ENCODE measurements at regions not wholly inside any gene's neighbourhood (a gene's known extent, or its start where the extent isn't known, plus 50 kb on each side); places are given as distances from the start of the nearest gene placed in this dataset.

DNA sequence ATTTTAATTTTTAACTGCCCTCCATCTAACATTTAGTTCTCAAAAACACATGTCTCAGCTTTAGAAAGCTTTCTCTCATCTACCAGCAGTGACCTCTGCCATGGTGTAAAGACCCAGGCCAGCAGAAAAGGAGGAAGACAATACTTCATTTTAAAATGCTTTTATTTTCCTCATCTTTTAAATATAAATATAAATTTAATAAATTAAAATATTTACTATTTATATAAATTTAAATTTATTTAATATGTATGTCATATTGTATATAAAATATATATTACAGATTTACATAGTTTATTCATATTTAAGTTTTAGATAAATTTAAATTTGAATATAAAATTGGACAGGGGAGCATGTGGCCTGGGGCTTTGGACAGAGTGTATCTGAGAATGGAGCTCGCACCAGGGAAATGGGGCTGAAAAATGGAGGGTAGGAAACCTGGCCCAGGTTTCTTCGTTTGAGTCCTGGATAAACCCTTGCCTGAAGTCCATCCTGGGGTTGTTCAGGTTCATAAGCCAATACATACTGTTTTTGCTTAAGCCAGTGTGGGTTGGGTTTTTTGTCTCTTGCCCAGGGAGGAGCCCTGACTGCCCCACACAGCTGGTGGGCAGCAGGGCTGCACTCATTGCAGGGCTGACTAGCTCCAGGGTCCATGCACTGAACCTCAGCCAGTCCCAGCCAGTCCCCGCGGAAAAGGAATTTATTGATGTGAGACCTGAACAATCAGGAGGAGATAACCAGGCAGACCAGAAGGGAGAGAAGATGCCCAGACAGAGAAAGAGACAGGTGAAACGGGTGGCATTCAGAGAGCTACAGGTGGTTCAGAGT is 77.3 kb upstream of the LAPTM4A start:
- H3K4me3 Mint-ChIP-seq = no peak overlapping the region
- H3K27me3 Mint-ChIP-seq (ENCODE audit: insufficient read depth) = peaks cover 2% of the 10 kb centered on the region
- H3K4me1 Mint-ChIP-seq (ENCODE audit: low read depth) = no peaks in the 10 kb centered on the region
- H3K9me3 Mint-ChIP-seq = no peaks in the 10 kb centered on the region
- DNase-seq (ENCODE audit: low spot score) = no peak
- H3K36me3 Mint-ChIP-seq (ENCODE audit: low read depth) = no peaks in the 10 kb centered on the region
- H3K27ac Mint-ChIP-seq = no peak overlapping the region
- intact Hi-C loops (cut with micrococcal nuclease) = no loop called here

DNA sequence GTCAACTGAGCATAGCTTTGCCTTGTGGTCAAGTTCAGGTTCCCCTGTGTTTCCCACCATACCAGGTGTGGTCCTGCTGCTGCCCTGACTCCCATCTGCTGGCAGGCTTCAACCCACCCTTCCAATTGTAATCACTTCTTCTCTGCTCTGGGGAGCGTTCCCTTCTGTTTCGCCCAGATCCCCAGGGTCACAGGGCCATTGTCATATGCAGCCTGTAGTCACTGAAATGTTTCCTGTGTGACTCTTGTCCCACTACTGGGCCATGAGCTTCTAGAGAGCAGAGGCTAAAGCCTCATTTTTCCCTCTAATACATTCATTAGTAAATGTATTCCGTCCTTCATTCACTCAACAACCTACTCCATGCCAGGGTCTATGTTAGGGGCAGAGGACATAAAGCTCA is 75.0 kb upstream of the LAPTM4A start:
- Mint-ChIP-seq H3K4me1 (ENCODE audit: low read depth) (no peaks in the 10 kb centered on the region), H3K9me3 (no peaks in the 10 kb centered on the region), H3K27me3 (ENCODE audit: insufficient read depth) (peaks cover 2% of the 10 kb centered on the region), H3K4me3 (no peak overlapping the region), H3K27ac (no peak overlapping the region), H3K36me3 (ENCODE audit: low read depth) (no peaks in the 10 kb centered on the region)
- intact Hi-C loops (cut with micrococcal nuclease) = no loop called here
- DNase-seq (ENCODE audit: low spot score) = no peak

DNA sequence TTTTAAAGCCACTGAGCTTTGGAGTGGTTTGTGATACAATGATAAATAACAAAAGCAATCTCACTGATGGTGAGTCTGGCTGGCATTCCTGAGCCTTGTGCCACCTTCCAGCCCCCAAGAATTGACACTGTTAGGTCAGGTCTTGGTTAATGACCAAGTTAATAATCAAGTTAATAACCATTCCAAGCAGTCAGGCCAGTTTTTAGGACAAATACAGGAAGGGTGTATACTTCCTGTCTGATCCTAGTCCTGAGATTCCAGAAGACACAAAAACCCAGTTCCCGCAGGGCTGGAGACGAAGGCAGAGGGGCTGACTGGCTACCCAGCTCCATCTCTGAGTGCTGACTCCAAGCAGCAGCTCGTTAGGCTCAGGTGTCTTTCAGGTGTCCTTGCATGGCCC is 74.6 kb upstream of the LAPTM4A start:
- intact Hi-C loops (cut with micrococcal nuclease) = no loop called here
- H3K9me3 Mint-ChIP-seq = no peaks in the 10 kb centered on the region
- no peaks in the 10 kb centered on the region for H3K4me1 Mint-ChIP-seq (ENCODE audit: low read depth)
- no peak for DNase-seq (ENCODE audit: low spot score)
- no peak overlapping the region for H3K4me3 Mint-ChIP-seq
- peaks cover 2% of the 10 kb centered on the region for H3K27me3 Mint-ChIP-seq (ENCODE audit: insufficient read depth)
- no peaks in the 10 kb centered on the region for H3K36me3 Mint-ChIP-seq (ENCODE audit: low read depth)
- no peak overlapping the region for H3K27ac Mint-ChIP-seq

DNA sequence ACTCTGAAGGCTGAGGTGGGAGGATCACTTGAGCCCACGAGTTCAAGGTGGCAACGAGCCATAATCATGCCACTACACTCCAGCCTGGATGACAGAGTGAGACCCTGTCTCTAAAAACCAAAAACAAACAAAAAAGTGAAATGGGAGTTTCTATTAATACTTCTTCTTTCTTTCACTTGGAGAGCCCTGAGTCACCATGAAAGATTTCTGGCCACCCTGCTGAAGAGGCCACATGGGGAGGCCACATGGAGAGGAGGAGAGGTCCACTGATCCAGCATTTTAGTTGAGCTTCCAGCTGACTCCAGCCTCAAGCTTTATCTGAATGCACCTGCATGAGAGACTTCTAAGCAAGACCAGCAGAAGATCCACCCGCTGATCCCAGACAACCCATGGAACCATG is 74.2 kb upstream of the LAPTM4A start:
- no peak overlapping the region for H3K27ac Mint-ChIP-seq
- intact Hi-C loops (cut with micrococcal nuclease) = no loop called here

DNA sequence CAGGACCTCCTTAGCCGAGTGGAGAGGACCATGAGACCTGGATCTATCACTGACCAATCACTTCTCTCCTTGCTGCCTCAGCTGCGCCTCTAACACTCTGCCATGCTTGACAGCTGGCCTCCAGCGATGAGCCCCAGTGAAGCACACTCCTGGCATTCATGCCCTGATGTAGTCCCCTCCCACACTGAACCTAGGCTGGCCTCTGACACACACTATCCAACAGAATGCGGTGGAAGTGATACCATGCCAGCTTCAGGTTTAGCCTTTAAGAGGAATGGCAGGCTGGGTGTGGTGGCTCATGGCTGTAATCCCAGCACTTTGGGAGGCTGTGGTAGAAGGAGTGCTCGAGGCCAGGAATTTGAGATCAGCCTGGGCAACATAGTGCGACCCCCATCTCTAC is 73.7 kb upstream of the LAPTM4A start:
- peaks cover 2% of the 10 kb centered on the region for H3K27me3 Mint-ChIP-seq (ENCODE audit: insufficient read depth)
- H3K4me1 Mint-ChIP-seq (ENCODE audit: low read depth) = no peaks in the 10 kb centered on the region
- no peak overlapping the region for H3K4me3 Mint-ChIP-seq
- no peak for DNase-seq (ENCODE audit: low spot score)
- no peaks in the 10 kb centered on the region for H3K9me3 Mint-ChIP-seq
- intact Hi-C loops (cut with micrococcal nuclease) = no loop called here
- no peaks in the 10 kb centered on the region for H3K36me3 Mint-ChIP-seq (ENCODE audit: low read depth)
- H3K27ac Mint-ChIP-seq = no peak overlapping the region

More for the DNA sequence above, 74.2 kb upstream of the LAPTM4A start:
- DNase-seq (ENCODE audit: low spot score) = no peak
- peaks cover 2% of the 10 kb centered on the region for H3K27me3 Mint-ChIP-seq (ENCODE audit: insufficient read depth)
- no peak overlapping the region for H3K4me3 Mint-ChIP-seq
- no peaks in the 10 kb centered on the region for H3K9me3 Mint-ChIP-seq
- H3K4me1 Mint-ChIP-seq (ENCODE audit: low read depth) = no peaks in the 10 kb centered on the region
- H3K36me3 Mint-ChIP-seq (ENCODE audit: low read depth) = no peaks in the 10 kb centered on the region

DNA sequence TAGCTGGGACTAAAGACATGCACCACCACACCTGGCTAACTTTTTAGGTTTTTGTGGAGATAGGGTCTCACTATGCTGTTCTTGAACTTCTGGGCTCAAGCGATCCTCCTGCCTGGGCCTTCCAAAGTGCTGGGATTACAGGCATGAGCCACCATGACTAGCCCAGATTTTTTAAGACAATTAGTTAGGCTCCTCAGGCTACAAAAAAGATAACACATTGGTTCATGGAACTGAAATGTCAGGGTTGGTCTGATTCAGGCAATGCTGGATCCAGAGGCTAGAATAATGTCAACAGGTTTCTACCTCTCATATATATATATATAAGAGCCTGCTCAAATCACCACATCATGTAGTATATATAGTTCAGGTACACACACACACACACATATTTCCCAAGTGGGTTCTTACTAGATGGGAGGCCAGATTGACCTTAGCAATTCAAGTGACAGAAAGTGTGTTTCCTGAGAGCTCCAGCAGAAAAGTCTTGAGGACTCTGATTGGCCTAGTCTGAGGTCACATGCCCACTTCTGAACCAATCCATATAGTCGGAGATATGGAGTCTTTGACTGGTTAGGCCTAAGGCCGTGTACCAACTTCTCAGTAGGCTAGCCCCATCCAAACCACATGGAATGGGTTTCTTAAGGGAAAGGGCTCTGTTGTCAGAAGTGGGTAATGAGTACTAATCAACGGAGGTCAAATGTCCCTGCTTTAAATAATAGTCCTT is 72.6 kb upstream of the LAPTM4A start:
- intact Hi-C loops (cut with micrococcal nuclease) = no loop called here
- Mint-ChIP-seq H3K4me3 (no peak overlapping the region), H3K9me3 (no peaks in the 10 kb centered on the region), H3K27ac (no peak overlapping the region), H3K27me3 (ENCODE audit: insufficient read depth) (peaks cover 2% of the 10 kb centered on the region), H3K36me3 (ENCODE audit: low read depth) (no peaks in the 10 kb centered on the region), H3K4me1 (ENCODE audit: low read depth) (no peaks in the 10 kb centered on the region)
- no peak for DNase-seq (ENCODE audit: low spot score)

DNA sequence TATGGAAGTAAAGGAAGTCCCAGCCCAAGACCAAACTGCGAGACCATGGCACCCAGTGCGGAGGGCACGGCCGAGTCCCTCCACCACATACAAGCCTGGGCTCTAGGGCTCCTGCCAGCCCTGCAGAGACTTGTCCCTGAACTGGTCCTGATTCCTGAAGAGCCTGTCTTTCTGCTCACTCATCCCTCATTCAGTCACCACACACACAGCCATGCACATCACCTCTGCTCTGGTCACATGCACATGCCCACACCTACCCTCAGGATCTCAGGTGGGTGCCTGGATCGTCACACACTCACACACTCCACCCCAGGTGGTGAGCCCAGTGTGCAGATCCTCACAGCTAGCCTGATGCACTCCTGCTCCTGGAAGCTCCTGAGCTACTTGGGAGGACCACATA is 71.4 kb upstream of the LAPTM4A start:
- intact Hi-C loops (cut with micrococcal nuclease) = no loop called here
- Mint-ChIP-seq H3K9me3 (no peaks in the 10 kb centered on the region), H3K27me3 (ENCODE audit: insufficient read depth) (peaks cover 2% of the 10 kb centered on the region)

DNA sequence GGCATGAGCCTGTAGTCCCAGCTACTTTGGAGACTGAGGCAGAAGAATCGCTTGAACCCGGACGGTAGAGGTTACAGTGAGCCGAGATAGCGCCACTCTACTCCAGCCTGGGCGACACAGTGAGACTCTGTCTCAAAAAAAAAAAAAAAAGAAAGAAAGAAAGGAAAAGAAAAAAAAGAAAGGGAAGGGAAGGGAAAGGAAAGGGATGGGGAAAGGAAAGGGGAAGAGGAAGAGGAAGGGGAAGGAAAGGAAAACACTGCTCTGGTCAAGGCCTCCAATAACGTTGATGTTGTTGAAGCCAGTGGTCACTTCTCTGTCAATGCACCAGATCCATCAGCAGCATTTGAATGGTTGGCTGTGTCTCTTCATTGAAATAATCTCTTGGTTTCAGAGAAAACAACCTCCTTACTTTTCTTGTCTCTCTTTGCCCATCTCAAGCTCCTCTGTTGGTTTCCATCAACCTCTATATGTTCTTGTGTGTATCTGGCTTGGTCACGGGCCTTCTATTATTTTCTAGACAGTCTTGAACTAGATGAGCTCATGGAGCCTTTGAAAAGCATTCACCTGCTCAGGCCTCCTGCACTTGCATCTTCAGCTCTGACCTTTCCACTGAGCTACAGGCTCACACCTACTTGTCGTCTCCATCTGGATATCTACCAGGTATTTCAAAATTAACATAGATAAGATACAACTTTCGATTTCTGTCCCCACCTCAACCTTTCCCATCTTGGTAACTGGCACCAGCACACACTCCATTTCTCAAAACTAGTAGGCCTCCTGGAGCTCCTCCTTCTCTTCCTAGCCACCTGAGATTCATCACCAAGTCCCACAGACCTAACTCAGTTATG is 69.4 kb upstream of the LAPTM4A start:
- Mint-ChIP-seq H3K4me1 (ENCODE audit: low read depth) (no peaks in the 10 kb centered on the region), H3K27ac (no peak overlapping the region), H3K36me3 (ENCODE audit: low read depth) (no peaks in the 10 kb centered on the region), H3K9me3 (no peaks in the 10 kb centered on the region), H3K27me3 (ENCODE audit: insufficient read depth) (no peaks in the 10 kb centered on the region), H3K4me3 (no peak overlapping the region)
- intact Hi-C loops (cut with micrococcal nuclease) = no loop called here
- DNase-seq (ENCODE audit: low spot score) = no peak

More for the DNA sequence above, 71.4 kb upstream of the LAPTM4A start:
- DNase-seq (ENCODE audit: low spot score) = no peak
- Mint-ChIP-seq H3K27ac (no peak overlapping the region), H3K4me3 (no peak overlapping the region), H3K4me1 (ENCODE audit: low read depth) (no peaks in the 10 kb centered on the region), H3K36me3 (ENCODE audit: low read depth) (no peaks in the 10 kb centered on the region)

DNA sequence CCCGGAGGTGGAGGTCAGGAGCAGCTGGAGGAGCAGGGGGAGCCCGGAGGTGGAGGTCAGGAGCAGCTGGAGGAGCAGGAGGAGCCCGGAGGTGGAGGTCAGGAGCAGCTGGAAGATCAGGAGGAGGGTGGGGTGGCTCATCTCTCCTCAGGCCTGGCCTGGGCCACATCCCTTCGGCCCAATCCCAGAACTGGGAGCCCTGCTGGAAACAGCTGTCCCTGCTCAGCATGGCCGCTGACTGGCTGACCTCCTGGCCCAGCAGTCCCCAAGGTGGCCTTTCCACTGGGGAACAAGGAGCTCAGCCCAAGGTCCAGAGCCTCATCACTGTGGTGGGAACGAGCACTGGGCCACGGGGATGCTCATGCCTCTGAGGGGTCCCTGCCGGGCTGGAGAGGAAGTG is 66.6 kb upstream of the LAPTM4A start:
- intact Hi-C loops (cut with micrococcal nuclease) = no loop called here
- Mint-ChIP-seq H3K36me3 (ENCODE audit: low read depth) (no peaks in the 10 kb centered on the region), H3K4me1 (ENCODE audit: low read depth) (no peaks in the 10 kb centered on the region), H3K4me3 (no peak overlapping the region), H3K27ac (no peak overlapping the region), H3K27me3 (ENCODE audit: insufficient read depth) (no peaks in the 10 kb centered on the region), H3K9me3 (no peaks in the 10 kb centered on the region)
- no peak for DNase-seq (ENCODE audit: low spot score)

DNA sequence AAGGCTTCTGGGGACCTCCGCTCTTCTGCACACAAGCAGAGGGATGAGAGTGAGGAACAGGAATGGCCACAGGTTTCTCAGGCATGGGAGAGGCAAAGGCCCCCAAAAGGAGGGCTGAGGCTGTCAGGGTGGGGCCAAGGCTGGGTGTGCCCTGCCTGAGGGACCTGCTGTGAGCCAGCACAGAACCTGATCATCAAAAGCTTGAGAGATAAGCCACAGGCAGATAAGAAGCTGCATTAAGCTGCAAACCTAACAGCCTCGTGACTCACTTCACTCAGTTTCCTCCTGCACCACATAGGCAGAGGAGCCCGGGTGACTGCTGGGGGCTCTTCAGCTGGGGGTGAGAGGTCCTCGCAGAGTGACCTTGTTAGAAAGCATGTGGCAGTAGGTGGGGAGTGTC is 64.5 kb upstream of the LAPTM4A start:
- Mint-ChIP-seq H3K27me3 (ENCODE audit: insufficient read depth) (no peaks in the 10 kb centered on the region), H3K9me3 (no peaks in the 10 kb centered on the region), H3K36me3 (ENCODE audit: low read depth) (no peaks in the 10 kb centered on the region), H3K27ac (no peak overlapping the region), H3K4me1 (ENCODE audit: low read depth) (no peaks in the 10 kb centered on the region), H3K4me3 (no peak overlapping the region)
- DNase-seq (ENCODE audit: low spot score) = no peak
- intact Hi-C loops (cut with micrococcal nuclease) = no loop called here

DNA sequence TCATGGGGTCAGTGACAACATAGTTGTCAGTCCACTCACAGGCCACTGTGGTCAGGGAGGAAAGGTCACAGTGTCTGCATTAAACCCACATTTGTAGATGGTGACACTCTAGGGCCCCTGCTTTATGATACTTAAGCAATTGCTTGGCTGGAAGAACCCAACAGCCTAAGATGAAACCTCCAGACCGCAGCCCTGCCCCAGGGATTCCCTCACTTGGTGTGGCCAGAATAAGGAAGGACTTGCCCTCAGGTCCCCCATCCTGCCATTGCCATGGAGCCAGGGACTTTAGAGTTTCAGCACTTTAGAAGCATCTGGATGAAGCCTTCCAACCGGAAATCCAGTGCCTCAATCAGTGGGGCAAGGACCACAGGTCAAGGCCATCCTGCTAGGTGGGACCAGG is 63.9 kb upstream of the LAPTM4A start:
- no peaks in the 10 kb centered on the region for H3K36me3 Mint-ChIP-seq (ENCODE audit: low read depth)
- H3K9me3 Mint-ChIP-seq = no peaks in the 10 kb centered on the region
- no peak overlapping the region for H3K27ac Mint-ChIP-seq
- intact Hi-C loops (cut with micrococcal nuclease) = no loop called here
- no peaks in the 10 kb centered on the region for H3K27me3 Mint-ChIP-seq (ENCODE audit: insufficient read depth)
- no peaks in the 10 kb centered on the region for H3K4me1 Mint-ChIP-seq (ENCODE audit: low read depth)
- no peak for DNase-seq (ENCODE audit: low spot score)
- H3K4me3 Mint-ChIP-seq = no peak overlapping the region

DNA sequence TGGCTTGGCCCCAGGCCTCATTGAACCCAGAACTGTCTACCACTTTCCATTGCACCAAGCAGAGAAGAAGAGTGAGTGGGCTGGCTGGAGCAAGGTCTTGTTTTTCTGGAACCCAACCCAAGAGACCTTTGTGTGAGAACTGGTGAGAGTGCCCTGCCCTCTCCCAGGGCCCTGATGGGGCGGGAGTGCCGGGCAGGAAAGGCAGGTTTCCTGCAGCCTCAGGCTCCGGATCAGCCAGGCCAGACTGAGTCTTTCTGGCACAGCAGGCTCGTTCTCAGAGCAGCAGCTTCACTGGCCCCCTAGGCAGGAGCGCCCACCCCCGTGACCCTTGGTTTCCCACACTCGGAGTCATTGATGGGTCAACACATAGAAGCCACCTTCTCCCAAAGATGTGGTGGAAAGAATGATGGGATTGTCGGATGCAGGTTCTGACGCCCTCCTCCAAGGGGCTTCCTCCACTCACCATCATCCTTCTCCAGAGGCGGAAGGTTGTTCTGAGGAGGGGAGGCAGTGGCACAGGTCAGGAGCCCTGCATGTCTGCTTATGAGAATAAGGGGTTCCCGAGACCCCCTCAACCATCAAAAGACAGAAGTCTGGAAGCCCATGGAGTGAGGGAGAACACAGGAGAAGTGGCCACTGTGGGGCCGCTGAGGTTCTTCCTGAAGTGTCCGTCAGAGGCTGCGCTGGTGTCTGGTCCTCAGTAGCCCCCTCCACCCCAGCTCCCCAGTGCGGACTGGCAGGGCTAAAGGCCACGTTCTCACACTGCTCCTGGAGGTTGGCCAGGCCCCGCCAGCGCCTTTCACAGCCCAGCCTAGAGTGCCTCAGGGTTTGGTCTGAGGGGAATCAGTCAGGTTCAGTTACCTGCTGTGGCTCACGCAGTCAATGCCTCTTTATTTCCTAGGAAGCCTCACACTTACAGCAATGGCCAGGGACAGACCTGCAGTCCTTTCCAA is 62.8 kb upstream of the LAPTM4A start:
- H3K4me1 Mint-ChIP-seq (ENCODE audit: low read depth) = no peaks in the 10 kb centered on the region
- DNase-seq (ENCODE audit: low spot score) = no peak
- H3K27ac Mint-ChIP-seq = no peak overlapping the region
- H3K27me3 Mint-ChIP-seq (ENCODE audit: insufficient read depth) = no peaks in the 10 kb centered on the region
- H3K36me3 Mint-ChIP-seq (ENCODE audit: low read depth) = no peaks in the 10 kb centered on the region
- intact Hi-C loops (cut with micrococcal nuclease) = no loop called here
- no peak overlapping the region for H3K4me3 Mint-ChIP-seq
- no peaks in the 10 kb centered on the region for H3K9me3 Mint-ChIP-seq

Measured in activated T-helper 1 cell treated with anti-CD3 and anti-CD28 coated beads, Interleukin-12 subunit alpha, Interleukin-12 subunit beta, Interleukin-2, Interleukin-4 antibody, amounts not matched to agents 30 ng/mL and 10 ng/mL and 1 ng/mL, durations not matched to agents 14 hours and 24 hours and 36 hours (primary cell).